ENCODE measurements at regions not wholly inside any gene's neighbourhood (a gene's known extent, or its start where the extent isn't known, plus 50 kb on each side); places are given as distances from the start of the nearest gene placed in this dataset.

- TF ChIP-seq, protein P1, sequence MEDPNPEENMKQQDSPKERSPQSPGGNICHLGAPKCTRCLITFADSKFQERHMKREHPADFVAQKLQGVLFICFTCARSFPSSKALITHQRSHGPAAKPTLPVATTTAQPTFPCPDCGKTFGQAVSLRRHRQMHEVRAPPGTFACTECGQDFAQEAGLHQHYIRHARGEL (CRISPR knock-in tag; IDR thresholded peaks at IDR 0.05): no peak
- no peak for TF ChIP-seq CCAR2 (optimal IDR thresholded peaks at IDR 0.05; ENCODE audit: low read depth, low read length)
- 0 out of 2 replicates have a peak, but pooled peaks have one; percentile 16 for TF ChIP-seq ZNF280B (CRISPR knock-in tag; IDR thresholded peaks at IDR 0.05; ENCODE audit: borderline replicate concordance)
- TF ChIP-seq, protein P2, sequence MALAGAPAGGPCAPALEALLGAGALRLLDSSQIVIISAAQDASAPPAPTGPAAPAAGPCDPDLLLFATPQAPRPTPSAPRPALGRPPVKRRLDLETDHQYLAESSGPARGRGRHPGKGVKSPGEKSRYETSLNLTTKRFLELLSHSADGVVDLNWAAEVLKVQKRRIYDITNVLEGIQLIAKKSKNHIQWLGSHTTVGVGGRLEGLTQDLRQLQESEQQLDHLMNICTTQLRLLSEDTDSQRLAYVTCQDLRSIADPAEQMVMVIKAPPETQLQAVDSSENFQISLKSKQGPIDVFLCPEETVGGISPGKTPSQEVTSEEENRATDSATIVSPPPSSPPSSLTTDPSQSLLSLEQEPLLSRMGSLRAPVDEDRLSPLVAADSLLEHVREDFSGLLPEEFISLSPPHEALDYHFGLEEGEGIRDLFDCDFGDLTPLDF (CRISPR knock-in tag; IDR thresholded peaks at IDR 0.05): 0 out of 2 replicates have a peak, but pooled peaks have one; percentile 46
- TF ChIP-seq PAXIP1 (CRISPR knock-in tag; conservative IDR thresholded peaks at IDR 0.05): peak; percentile 97
- TF ChIP-seq MTA1 (CRISPR knock-in tag; IDR thresholded peaks at IDR 0.05; ENCODE audit: borderline replicate concordance): peak; percentile 74; the same call in 1 of the 2 replicates
- peak; percentile 48; the same call in 1 of the 2 replicates for TF ChIP-seq ZNF331 (CRISPR knock-in tag; IDR thresholded peaks at IDR 0.05)
- TF ChIP-seq HDAC1 (CRISPR knock-in tag; IDR thresholded peaks at IDR 0.05): peak; percentile 64
- TF ChIP-seq ZNF20 (CRISPR knock-in tag; IDR thresholded peaks at IDR 0.05): no peak
- peak; percentile 69 for TF ChIP-seq BCL6 (CRISPR knock-in tag; IDR thresholded peaks at IDR 0.05)
- no peak for TF ChIP-seq CSRNP2 (CRISPR knock-in tag; conservative IDR thresholded peaks at IDR 0.05; ENCODE audit: low read depth)
- TF ChIP-seq ZBTB20 (CRISPR knock-in tag; IDR thresholded peaks at IDR 0.05; ENCODE audit: borderline replicate concordance, low read depth): peak; percentile 74; the same call in 1 of the 2 replicates
- TF ChIP-seq ARID4A (CRISPR knock-in tag; IDR thresholded peaks at IDR 0.05; ENCODE audit: borderline replicate concordance): peak; percentile 67; the same call in 1 of the 2 replicates
These were observed 72.0 kb downstream of the SYNE3 start (continued) for GRCh38 chr14:95444132-95445129.

All from HepG2 (cell line).